Activated T-helper 2 cell treated with anti-CD3 and anti-CD28 coated beads, Interferon-gamma antibody, Interleukin-2, Interleukin-4, amounts not matched to agents 10 μg/mL and 5 μg/mL and 100 μg/mL, durations not matched to agents 14 hours and 24 hours and 36 hours (primary cell): ENCODE measurements at regions not wholly inside any gene's neighbourhood (a gene's known extent, or its start where the extent isn't known, plus 50 kb on each side); places are given as distances from the start of the nearest gene placed in this dataset.
"Not testable (repeated sequence)": the region's sequence is repeated elsewhere in the genome, so short reads cannot be mapped to it uniquely, and the experiment has no call there.

ENCODE experiments used
- DNase-seq: peaks from one replicate; pipeline ENCODE4 v3.0.0; 2021; ENCODE audit warnings: low spot score
- H3K27ac Mint-ChIP-seq: one replicate; pipeline ENCODE4 v1.8.0; 2021; ENCODE audit warnings: mixed read lengths
- H3K27me3 Mint-ChIP-seq: one replicate; pipeline ENCODE4 v1.8.0; 2021; ENCODE audit warnings: low read depth, mixed read lengths
- H3K36me3 Mint-ChIP-seq: one replicate; pipeline ENCODE4 v1.8.0; 2021; ENCODE audit warnings: low read depth, mixed read lengths
- H3K4me1 Mint-ChIP-seq: one replicate; pipeline ENCODE4 v1.8.0; 2021; ENCODE audit warnings: low read depth, mixed read lengths
- H3K4me3 Mint-ChIP-seq: one replicate; pipeline ENCODE4 v1.8.0; 2021; ENCODE audit warnings: low read depth, mild to moderate bottlenecking, moderate library complexity, mixed read lengths
- H3K9me3 Mint-ChIP-seq: one replicate; pipeline ENCODE4 v1.8.0; 2021; ENCODE audit warnings: mixed read lengths
- intact Hi-C: fragments of 100-400 bp; cut with micrococcal nuclease; formaldehyde crosslinking; loops from one replicate; pipeline ENCODE4 v1.15.1; 2023

DNA sequence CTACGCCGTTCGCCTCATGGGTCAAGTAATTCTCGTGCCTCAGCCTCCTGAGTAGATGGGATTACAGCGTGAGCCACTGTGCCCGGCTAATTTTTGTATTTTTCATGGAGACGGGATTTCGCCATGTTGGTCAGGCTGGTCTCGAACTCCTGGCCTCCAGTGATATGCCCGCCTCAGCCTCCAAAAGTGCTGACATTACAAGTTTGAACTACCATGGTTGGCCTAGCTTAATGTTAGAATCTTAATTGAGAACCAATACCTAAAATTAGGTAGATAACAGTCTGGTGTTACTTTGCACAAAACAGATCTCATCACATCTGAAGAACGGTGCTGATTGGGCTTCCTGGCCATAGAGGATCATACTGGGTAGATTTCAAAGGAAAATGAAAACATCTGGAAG, 184.9 kb downstream of the VEGFC start:
- intact Hi-C loops = no loop called here
- H3K27me3 Mint-ChIP-seq = no peaks in the 10 kb centered on the region

DNA sequence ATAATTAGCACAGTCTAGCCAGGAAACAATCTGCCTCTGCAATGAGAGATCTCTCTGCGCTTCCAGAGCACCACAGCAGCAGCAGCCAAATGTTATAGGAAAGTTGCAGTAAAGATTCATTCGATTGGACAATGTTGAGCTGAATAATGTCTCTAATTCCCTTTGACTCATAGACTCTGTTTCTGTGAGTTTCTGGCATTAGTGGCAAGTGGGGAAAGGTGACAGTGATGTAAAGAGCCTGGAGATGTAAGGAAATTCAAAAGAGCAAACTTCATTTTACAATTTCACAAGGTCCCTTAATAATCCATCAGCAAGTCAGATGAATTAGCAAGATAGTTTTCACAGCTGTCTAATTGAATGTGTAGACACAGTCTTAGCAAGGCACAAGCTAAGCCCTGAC, 184.4 kb downstream of the VEGFC start:
- Mint-ChIP-seq H3K4me1 (no peaks in the 10 kb centered on the region), H3K27ac (no peak overlapping the region), H3K27me3 (no peaks in the 10 kb centered on the region), H3K36me3 (no peaks in the 10 kb centered on the region), H3K4me3 (no peak overlapping the region), H3K9me3 (no peaks in the 10 kb centered on the region)
- intact Hi-C loops = no loop called here
- DNase-seq = no peak

More for the DNA sequence above, 184.9 kb downstream of the VEGFC start:
- no peak overlapping the region for H3K4me3 Mint-ChIP-seq
- H3K27ac Mint-ChIP-seq = no peak overlapping the region
- H3K9me3 Mint-ChIP-seq = no peaks in the 10 kb centered on the region
- H3K4me1 Mint-ChIP-seq = no peaks in the 10 kb centered on the region
- H3K36me3 Mint-ChIP-seq = no peaks in the 10 kb centered on the region
- no peak for DNase-seq

DNA sequence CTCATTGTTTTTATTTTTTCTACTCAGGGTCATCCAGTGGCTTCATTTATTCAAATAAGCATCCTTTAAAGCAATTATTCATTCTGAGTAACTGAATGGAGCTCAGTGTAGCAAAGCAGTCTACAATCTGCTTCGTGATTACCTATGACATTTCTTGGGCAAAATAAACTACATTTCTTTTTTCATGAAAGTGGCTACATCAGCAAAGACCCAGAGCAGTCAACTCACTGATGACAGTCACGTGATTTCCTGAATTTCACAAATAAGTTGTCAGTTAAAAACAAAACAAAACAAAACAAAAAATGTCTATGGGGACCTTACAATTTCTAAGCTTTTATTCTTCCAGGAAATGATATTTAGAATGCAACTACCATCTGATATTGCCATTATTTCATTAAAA, 182.1 kb downstream of the VEGFC start:
- DNase-seq = no peak
- Mint-ChIP-seq H3K9me3 (no peaks in the 10 kb centered on the region), H3K36me3 (no peaks in the 10 kb centered on the region), H3K4me3 (no peak overlapping the region), H3K27ac (no peak overlapping the region), H3K27me3 (no peaks in the 10 kb centered on the region), H3K4me1 (no peaks in the 10 kb centered on the region)
- intact Hi-C loops = no loop called here

DNA sequence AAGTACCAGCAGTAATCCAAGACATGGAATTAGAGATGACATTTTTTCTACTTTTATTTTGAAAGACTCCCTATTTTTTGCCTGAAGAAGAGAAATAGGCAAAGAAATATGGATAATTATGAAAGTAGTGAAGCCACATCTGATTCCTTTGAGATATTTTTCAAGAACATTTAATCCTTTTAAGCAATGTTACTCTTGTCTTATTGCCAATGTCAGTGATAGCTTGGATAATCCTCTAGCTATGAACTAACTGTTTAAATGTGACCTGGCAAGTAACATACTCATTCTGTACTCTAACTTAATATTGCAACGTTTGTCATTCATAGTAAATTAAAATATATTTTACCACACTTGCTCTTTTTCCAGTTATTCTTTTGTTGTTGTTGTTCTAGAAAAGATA, 181.3 kb downstream of the VEGFC start:
- intact Hi-C loops = no loop called here

DNA sequence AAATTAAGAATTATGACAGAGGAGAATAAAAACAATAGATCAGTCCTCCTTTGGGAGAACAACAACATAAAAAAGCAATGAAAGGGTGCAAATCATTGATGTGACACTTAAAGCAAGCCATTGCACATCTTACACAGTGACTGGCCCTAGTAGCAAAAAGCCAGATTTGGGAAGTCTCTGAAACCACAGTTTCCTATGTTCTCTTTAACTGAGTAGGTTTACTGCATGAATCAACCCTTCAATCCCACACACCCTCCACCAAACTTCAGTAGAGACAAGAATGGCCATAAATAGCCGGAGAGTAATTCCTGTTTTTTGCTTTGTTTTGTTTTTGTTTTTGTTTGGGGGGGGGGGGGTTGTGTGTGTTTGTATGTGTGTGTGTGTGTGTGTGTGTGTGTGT, 180.8 kb downstream of the VEGFC start:
- intact Hi-C loops = no loop called here
- Mint-ChIP-seq H3K27ac (no peak overlapping the region), H3K9me3 (no peaks in the 10 kb centered on the region), H3K4me3 (no peak overlapping the region), H3K36me3 (no peaks in the 10 kb centered on the region), H3K27me3 (no peaks in the 10 kb centered on the region), H3K4me1 (no peaks in the 10 kb centered on the region)
- DNase-seq = no peak

More for the DNA sequence above, 181.3 kb downstream of the VEGFC start:
- H3K27ac Mint-ChIP-seq = no peak overlapping the region
- no peaks in the 10 kb centered on the region for H3K9me3 Mint-ChIP-seq
- no peak for DNase-seq
- no peak overlapping the region for H3K4me3 Mint-ChIP-seq
- no peaks in the 10 kb centered on the region for H3K27me3 Mint-ChIP-seq
- no peaks in the 10 kb centered on the region for H3K4me1 Mint-ChIP-seq
- H3K36me3 Mint-ChIP-seq = no peaks in the 10 kb centered on the region

DNA sequence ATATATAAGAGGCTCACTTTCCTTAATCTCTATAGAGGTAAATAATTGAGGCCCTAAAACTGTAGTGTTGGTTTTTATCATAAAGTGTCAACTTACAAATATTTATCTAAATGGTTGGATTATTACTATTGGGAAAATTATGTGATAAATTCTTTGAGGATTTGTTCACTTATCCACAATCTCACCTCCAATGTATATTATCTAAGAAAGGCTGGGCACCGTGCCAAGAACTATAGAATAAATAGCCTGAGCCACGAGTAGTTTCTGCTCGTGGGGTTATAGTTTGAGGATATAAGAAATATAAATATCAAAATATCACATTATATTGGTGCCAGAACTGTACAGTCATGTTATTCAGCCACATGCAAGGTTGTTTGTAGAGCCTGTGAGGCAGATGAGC, 177.9 kb downstream of the VEGFC start:
- no peaks in the 10 kb centered on the region for H3K9me3 Mint-ChIP-seq
- intact Hi-C loops = no loop called here
- no peaks in the 10 kb centered on the region for H3K36me3 Mint-ChIP-seq
- no peaks in the 10 kb centered on the region for H3K4me1 Mint-ChIP-seq
- H3K4me3 Mint-ChIP-seq = no peak overlapping the region
- no peaks in the 10 kb centered on the region for H3K27me3 Mint-ChIP-seq
- H3K27ac Mint-ChIP-seq = no peak overlapping the region
- no peak for DNase-seq

DNA sequence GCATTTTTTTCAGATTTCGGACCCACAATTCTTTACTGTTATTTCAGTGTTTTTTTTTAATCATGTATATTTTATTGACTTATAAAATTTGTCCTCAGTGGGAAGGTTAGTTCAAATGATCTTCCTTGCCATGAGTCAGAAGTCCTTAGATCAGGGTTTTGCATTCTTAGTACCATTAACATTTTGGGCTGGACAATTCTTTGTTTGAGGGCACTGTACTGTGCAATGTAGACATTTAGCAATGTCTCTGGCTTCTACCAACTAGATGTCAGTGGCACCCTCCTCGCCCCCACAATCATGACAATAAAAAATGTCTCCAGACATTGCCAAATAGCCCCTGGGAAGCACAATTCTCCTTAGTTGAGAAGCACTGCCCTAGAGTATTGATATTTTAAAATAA, 176.6 kb downstream of the VEGFC start:
- Mint-ChIP-seq H3K4me3 (no peak overlapping the region), H3K36me3 (no peaks in the 10 kb centered on the region), H3K27me3 (no peaks in the 10 kb centered on the region), H3K4me1 (no peaks in the 10 kb centered on the region), H3K9me3 (no peaks in the 10 kb centered on the region), H3K27ac (no peak overlapping the region)
- no peak for DNase-seq
- intact Hi-C loops = no loop called here

DNA sequence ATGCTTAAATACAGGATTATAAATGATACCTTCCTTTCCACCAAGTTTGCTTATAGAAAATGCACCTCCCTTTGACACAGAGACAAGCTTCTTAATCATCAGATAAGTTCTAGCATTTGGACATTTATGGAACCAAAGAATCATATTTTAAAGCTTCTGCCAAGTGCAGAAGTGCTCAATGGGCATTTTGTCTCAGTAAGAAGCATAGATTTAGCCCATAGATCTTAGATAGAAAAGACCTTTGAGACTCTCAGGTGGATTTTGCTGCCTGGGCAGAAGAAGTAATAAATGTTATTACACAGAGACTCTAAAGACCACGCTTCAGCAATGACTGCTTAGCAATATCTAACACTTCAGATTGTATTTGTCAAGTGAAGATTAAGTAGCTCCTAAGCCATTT, 174.6 kb downstream of the VEGFC start:
- H3K4me3 Mint-ChIP-seq = no peak overlapping the region
- H3K4me1 Mint-ChIP-seq = no peaks in the 10 kb centered on the region
- no peaks in the 10 kb centered on the region for H3K36me3 Mint-ChIP-seq
- no peak for DNase-seq
- no peak overlapping the region for H3K27ac Mint-ChIP-seq
- intact Hi-C loops = no loop called here
- no peaks in the 10 kb centered on the region for H3K9me3 Mint-ChIP-seq
- H3K27me3 Mint-ChIP-seq = no peaks in the 10 kb centered on the region

DNA sequence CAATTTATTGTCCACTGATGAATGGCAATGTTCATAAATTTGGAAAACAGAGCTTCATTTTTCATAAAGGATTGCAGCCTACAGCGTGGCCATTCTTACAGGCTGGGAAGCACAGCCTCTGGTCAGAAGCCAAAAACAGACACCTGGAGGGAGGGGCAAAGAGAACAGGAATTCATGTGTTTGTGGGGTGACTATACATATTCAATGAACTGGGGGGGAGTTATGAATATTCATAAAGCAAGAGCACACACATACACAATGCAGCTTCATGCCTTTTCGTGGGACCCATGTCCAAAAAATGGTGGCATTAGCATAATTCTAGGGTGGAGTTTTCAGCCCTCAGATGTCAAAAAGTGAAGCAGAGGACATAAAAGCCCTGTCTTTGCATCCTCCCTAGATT, 173.3 kb downstream of the VEGFC start:
- no peak overlapping the region for H3K27ac Mint-ChIP-seq
- no peak overlapping the region for H3K4me3 Mint-ChIP-seq
- DNase-seq = no peak

DNA sequence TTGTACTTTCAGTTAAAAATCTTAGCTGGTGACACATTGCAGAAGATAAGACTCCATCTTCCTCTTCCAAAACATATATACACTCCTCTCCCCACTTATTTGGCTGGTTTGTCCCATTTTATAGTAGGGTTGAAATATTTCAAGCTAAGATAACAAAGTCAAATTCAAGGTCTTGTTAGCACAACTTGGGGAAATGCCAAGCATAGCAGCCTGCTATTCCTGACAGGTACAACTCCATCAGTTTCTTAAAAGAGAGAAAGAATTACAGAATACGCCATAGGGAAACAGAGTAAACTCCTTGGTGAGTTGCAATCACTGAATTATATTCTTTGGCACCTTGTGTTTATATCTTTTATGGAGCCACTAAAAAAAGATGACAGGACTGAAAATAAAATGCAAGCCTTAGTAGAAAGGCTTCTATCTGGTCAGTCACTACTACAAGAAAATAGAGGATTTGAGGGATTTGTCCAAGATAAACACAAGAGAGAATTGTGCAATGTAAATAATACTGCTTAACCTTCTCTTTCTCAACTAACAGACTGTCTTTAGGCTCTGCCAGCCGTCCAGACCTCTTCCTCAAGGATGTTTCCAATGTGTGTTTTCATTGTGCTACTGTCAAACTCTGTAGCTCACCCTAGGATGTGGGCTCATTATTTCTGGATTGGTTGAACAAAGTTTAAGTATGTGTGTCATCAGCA, 170.3 kb downstream of the VEGFC start:
- H3K27ac Mint-ChIP-seq = no peak overlapping the region
- no peak for DNase-seq
- no peak overlapping the region for H3K4me3 Mint-ChIP-seq
- intact Hi-C loops = no loop called here
- no peaks in the 10 kb centered on the region for H3K36me3 Mint-ChIP-seq
- H3K9me3 Mint-ChIP-seq = peaks cover 3% of the 10 kb centered on the region
- no peaks in the 10 kb centered on the region for H3K4me1 Mint-ChIP-seq
- no peaks in the 10 kb centered on the region for H3K27me3 Mint-ChIP-seq

More for the DNA sequence above, 173.3 kb downstream of the VEGFC start:
- Mint-ChIP-seq H3K9me3 (peaks cover 3% of the 10 kb centered on the region), H3K4me1 (no peaks in the 10 kb centered on the region), H3K27me3 (no peaks in the 10 kb centered on the region), H3K36me3 (no peaks in the 10 kb centered on the region)
- intact Hi-C loops = no loop called here

DNA sequence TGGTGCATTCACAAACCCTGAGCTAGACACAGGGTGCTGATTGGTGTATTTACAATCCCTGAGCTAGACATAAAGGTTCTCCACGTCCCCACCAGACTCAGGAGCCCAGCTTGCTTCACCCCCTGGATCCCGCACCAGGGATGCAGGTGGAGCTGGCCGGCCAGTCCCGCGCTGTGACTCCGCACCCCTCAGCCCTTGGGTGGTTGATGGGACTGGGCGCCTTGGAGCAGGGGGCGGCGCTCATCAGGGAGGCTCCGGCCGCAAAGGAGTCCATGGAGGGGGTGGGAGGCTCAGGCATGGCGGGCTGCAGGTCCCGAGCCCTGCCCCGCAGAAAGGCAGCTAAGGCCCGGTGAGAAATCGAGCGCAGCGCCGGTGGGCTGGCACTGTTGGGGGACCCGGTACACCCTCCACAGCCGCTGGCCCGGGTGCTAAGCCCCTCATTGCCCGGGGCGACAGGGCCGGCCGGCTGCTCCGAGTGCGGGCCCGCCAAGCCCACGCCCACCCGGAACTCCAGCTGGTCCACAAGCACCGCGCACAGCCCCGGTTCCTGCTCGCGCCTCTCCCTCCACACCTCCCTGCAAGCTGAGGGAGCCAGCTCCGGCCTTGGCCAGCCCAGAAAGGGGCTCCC, 167.6 kb downstream of the VEGFC start:
- H3K27ac Mint-ChIP-seq, H3K27me3 Mint-ChIP-seq, H3K4me3 Mint-ChIP-seq, H3K36me3 Mint-ChIP-seq, intact Hi-C loops, H3K9me3 Mint-ChIP-seq, DNase-seq, H3K4me1 Mint-ChIP-seq: not testable (repeated sequence)

DNA sequence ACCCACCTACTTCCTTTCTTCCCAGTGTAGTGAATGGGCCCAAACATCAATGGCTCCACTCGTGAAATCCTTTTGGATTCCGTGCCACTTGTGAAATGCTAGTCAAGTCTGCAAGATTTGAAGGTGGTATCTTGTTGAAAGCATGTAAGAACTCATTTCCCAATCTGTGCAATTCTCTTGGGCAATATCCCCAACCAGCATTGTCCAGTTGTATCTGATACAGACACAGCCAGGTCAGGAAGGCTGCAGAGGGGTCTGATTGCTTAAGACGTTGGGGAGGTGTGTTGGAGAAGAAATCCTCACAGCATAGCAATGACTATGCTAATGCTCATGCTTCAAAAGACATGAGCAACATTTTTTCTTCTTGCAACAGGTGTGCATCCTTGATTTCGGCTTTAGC, 164.8 kb downstream of the VEGFC start:
- Mint-ChIP-seq H3K4me1 (no peaks in the 10 kb centered on the region), H3K27ac (no peak overlapping the region), H3K4me3 (no peak overlapping the region), H3K9me3 (peaks cover 3% of the 10 kb centered on the region), H3K36me3 (no peaks in the 10 kb centered on the region), H3K27me3 (no peaks in the 10 kb centered on the region)
- intact Hi-C loops = no loop called here
- no peak for DNase-seq

DNA sequence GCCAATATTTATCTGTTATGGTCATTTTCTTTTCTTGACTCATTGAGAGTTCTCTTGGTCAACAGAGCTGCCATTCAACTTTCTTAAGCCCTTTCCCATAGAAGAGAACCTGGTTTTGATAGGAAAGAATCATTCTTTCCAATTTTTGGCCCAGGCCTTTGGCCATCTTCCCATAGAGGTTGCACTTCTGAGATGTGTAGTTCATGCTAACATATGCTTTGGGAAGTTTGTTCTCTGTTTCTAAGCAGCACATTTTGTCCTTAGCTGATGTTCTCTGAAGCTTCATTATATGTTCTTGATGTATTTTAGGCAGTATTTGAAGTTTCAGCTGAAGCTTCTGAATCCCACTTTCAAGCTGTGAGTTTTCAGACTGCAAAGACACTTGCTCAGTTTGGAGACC, 161.1 kb downstream of the VEGFC start:
- Mint-ChIP-seq H3K4me1 (no peaks in the 10 kb centered on the region), H3K9me3 (no peaks in the 10 kb centered on the region), H3K4me3 (no peak overlapping the region), H3K27ac (no peak overlapping the region), H3K27me3 (no peaks in the 10 kb centered on the region), H3K36me3 (no peaks in the 10 kb centered on the region)
- intact Hi-C loops = no loop called here
- DNase-seq = no peak
